CD4-positive, CD25-positive, alpha-beta regulatory T cell (primary cell): ENCODE measurements at regions not wholly inside any gene's neighbourhood (a gene's known extent, or its start where the extent isn't known, plus 50 kb on each side); places are given as distances from the start of the nearest gene placed in this dataset.
"Not testable (repeated sequence)": the region's sequence is repeated elsewhere in the genome, so short reads cannot be mapped to it uniquely, and the experiment has no call there.

Source experiments
- ATAC-seq, 2 donors: fragments of 150-1000 bp; cut with Tn5 transposase; one replicate each; pipeline ENCODE4 v1.10.0; 2021; ENCODE audit warnings: low read depth in 2 of 2, moderate number of reproducible peaks in 2 of 2, moderate library complexity in 1 of 2
- DNase-seq, 3 donors: peaks; one replicate each; pipeline versions ENCODE4 v3.0.0 to v3.0.0-alpha.2; 2012 to 2022; ENCODE audit warnings: mixed read lengths in 1 of 3
- H3K27ac ChIP-seq: one replicate; pipeline ENCODE4 v1.7.0; 2013; ENCODE audit warnings: mild to moderate bottlenecking, low read length; ENCODE audit not compliant: insufficient read depth, poor library complexity, severe bottlenecking
- H3K27me3 ChIP-seq: one replicate; pipeline ENCODE4 v1.7.0; 2013; ENCODE audit warnings: low read length; ENCODE audit not compliant: control insufficient read depth, insufficient read depth
- H3K36me3 ChIP-seq: one replicate; pipeline ENCODE4 v1.7.0; 2013; ENCODE audit warnings: mild to moderate bottlenecking, low read length, moderate library complexity; ENCODE audit not compliant: control insufficient read depth, insufficient read depth
- H3K4me1 ChIP-seq: 2 replicates; pipeline ENCODE4 v1.7.0; 2013; ENCODE audit warnings: mild to moderate bottlenecking, low read length; ENCODE audit not compliant: insufficient read depth, control insufficient read depth, poor library complexity, severe bottlenecking
- H3K4me3 ChIP-seq: one replicate; pipeline ENCODE4 v1.7.0; 2013; ENCODE audit warnings: low read depth, mild to moderate bottlenecking, low read length, moderate library complexity
- H3K9me3 ChIP-seq, 2 experiments: 1 replicate in 1 of 2; 2 replicates in 1 of 2; pipeline ENCODE4 v1.7.0; 2013; ENCODE audit warnings: low read length in 2 of 2, mild to moderate bottlenecking in 1 of 2, moderate library complexity in 1 of 2; ENCODE audit not compliant: control insufficient read depth in 2 of 2
- H3K27ac Mint-ChIP-seq, 3 donors: one replicate each; pipeline ENCODE4 v1.8.0; 2020 to 2022; ENCODE audit warnings: mild to moderate bottlenecking in 3 of 3, mixed read lengths in 3 of 3, moderate library complexity in 2 of 3
- H3K27me3 Mint-ChIP-seq: one replicate; pipeline ENCODE4 v1.8.0; 2022; ENCODE audit warnings: mild to moderate bottlenecking, mixed read lengths
- H3K36me3 Mint-ChIP-seq: one replicate; pipeline ENCODE4 v1.8.0; 2020; ENCODE audit warnings: mixed read lengths
- H3K4me1 Mint-ChIP-seq, 4 donors: one replicate each; pipeline ENCODE4 v1.8.0; 2020 to 2022; ENCODE audit warnings: mixed read lengths in 4 of 4, mild to moderate bottlenecking in 1 of 4
- H3K4me3 Mint-ChIP-seq, 4 donors: one replicate each; pipeline ENCODE4 v1.8.0; 2020 to 2022; ENCODE audit warnings: mild to moderate bottlenecking in 4 of 4, mixed read lengths in 4 of 4, moderate library complexity in 3 of 4
- H3K9me3 Mint-ChIP-seq, 7 donors: one replicate each; pipeline ENCODE4 v1.8.0; 2020 to 2022; ENCODE audit warnings: mixed read lengths in 7 of 7, mild to moderate bottlenecking in 3 of 7, moderate library complexity in 2 of 7

DNA sequence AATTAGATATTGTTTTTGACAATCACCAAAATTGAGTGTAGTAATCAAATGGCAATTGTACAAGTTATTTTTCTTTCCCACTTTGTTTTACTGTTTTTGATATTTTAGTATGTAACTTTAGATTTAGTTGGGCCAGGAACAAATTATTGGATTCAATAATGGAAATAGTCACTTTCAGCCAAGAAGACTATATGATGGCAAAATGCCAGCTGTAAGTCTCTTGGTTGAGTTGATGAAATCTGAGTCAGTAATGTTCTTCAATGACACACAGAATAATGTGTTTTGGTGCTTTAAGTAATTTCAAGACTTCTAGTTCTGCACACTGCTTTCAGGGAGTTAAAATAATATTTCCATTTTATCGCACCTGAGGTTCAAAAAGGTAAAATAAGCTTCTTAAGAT is 2022.0 kb upstream of the CELF4 start:
- ATAC-seq (no peak), DNase-seq (no peak)
- Mint-ChIP-seq H3K36me3 (no peaks in the 10 kb centered on the region), H3K27me3 (no peaks in the 10 kb centered on the region), H3K27ac (no peak overlapping the region), H3K9me3 (peaks cover 0 to 9% (median 6%) of the 10 kb centered on the region in 7 donors), H3K4me3 (no peak overlapping the region), H3K4me1 (no peaks in the 10 kb centered on the region)
- H3K27ac ChIP-seq = no peak overlapping the region
- no peaks in the 10 kb centered on the region for H3K27me3 ChIP-seq
- no peaks in the 10 kb centered on the region for H3K36me3 ChIP-seq
- no peak overlapping the region for H3K4me3 ChIP-seq
- no peaks in the 10 kb centered on the region for H3K4me1 ChIP-seq
- no peaks in the 10 kb centered on the region for H3K9me3 ChIP-seq

DNA sequence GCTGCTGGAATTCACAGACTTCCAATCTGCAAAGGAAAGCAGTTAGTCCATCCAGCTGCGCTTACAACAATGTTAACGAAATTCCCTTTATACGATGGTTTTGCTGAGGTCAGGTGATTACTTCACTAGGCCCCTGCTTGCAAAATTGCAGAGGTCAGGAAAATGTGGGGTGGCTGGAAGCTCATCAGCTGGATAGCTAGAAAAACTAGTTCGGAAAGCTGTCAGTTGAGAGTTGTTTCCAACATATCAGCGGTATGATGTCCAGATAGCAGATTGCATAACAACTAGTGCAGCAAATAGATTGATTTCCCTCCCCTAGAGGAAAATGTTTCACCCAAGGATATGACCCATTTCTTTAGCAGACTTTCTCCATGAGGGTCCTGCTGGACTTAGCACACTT is 2021.1 kb upstream of the CELF4 start:
- Mint-ChIP-seq H3K36me3 (no peaks in the 10 kb centered on the region), H3K27me3 (no peaks in the 10 kb centered on the region), H3K9me3 (peaks cover 0 to 10% (median 9%) of the 10 kb centered on the region in 7 donors), H3K4me3 (no peak overlapping the region), H3K27ac (no peak overlapping the region), H3K4me1 (no peaks in the 10 kb centered on the region)
- no peaks in the 10 kb centered on the region for H3K27me3 ChIP-seq
- H3K27ac ChIP-seq = no peak overlapping the region
- DNase-seq (no peak), ATAC-seq (no peak)
- no peaks in the 10 kb centered on the region for H3K9me3 ChIP-seq
- no peaks in the 10 kb centered on the region for H3K36me3 ChIP-seq
- no peak overlapping the region for H3K4me3 ChIP-seq
- no peaks in the 10 kb centered on the region for H3K4me1 ChIP-seq

DNA sequence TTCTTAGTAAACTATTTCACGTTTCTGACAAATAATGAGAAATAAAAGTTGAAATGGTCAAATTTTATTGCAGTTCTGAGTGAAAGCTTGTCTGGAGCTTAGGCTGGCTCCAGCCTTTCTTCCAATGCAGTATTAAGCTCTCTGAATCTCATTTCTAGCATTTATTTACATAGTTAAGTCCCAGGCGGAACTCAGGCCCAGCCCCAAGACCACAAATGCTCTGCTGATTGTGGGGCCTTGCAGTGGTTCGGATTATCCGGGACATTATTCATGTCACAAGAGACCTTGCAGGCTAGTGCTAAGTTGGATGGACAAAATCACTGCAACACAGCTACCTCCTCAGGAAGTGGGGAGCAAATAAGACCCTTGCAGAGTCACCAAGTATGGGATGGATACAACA is 2009.3 kb upstream of the CELF4 start:
- Histone ChIP-seq H3K4me3 (no peak overlapping the region), H3K36me3 (no peaks in the 10 kb centered on the region), H3K27ac (no peak overlapping the region), H3K4me1 (no peaks in the 10 kb centered on the region), H3K9me3 (peaks cover 0 to 2% of the 10 kb centered on the region in 2 experiments), H3K27me3 (no peaks in the 10 kb centered on the region)
- Mint-ChIP-seq H3K4me3 (no peak overlapping the region), H3K27ac (no peak overlapping the region), H3K9me3 (peaks cover 0 to 3% (median 1%) of the 10 kb centered on the region in 7 donors), H3K36me3 (no peaks in the 10 kb centered on the region), H3K4me1 (no peaks in the 10 kb centered on the region), H3K27me3 (no peaks in the 10 kb centered on the region)
- DNase-seq (no peak), ATAC-seq (no peak)

DNA sequence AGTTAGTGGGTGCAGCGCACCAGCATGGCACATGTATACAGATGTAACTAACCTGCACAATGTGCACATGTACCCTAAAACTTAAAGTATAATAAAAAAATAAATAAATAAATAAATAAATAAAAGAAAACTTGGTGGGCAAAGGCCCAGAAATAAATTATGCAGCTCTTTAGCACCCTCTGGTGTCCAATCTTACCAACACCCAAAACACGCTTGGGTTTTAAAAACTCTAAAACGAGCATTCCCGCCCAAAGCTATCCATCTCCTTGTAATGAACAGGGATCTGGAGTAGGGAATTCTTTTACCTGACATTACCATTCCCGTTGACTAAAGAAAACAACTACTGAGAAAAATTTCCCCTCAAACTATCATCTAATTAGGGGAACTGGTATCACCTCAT is 2005.9 kb upstream of the CELF4 start:
- Histone ChIP-seq H3K4me1 (no peaks in the 10 kb centered on the region), H3K36me3 (no peaks in the 10 kb centered on the region), H3K4me3 (no peak overlapping the region), H3K27me3 (no peaks in the 10 kb centered on the region), H3K9me3 (no peaks in the 10 kb centered on the region), H3K27ac (no peak overlapping the region)
- DNase-seq = no peak
- Mint-ChIP-seq H3K9me3 (peaks cover 0 to 1% (median 0%) of the 10 kb centered on the region in 7 donors), H3K4me3 (no peak overlapping the region), H3K27me3 (no peaks in the 10 kb centered on the region), H3K4me1 (no peaks in the 10 kb centered on the region), H3K27ac (no peak overlapping the region), H3K36me3 (no peaks in the 10 kb centered on the region)
- no peak for ATAC-seq

DNA sequence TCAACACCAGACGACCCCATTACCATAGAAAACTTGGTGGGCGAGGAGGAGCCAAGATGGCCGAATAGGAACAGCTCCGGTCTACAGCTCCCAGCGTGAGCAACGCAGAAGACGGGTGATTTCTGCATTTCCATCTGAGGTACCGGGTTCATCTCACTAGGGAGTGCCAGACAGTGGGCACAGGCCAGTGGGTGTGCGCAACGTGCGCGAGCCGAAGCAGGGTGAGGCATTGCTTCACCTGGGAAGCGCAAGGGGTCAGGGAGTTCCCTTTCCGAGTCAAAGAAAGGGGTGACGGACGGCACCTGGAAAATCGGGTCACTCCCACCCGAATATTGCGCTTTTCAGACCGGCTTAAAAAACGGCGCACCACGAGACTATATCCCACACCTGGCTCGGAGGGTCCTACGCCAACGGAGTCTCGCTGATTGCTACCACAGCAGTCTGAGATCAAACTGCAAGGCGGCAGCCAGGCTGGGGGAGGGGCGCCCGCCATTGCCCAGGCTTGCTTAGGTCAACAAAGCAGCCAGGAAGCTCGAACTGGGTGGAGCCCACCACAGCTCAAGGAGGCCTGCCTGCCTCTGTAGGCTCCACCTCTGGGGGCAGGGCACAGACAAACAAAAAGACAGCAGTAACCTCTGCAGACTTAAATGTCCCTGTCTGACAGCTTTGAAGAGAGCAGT is 2000.1 kb upstream of the CELF4 start:
- H3K36me3 Mint-ChIP-seq, H3K27me3 Mint-ChIP-seq, H3K27me3 ChIP-seq, H3K36me3 ChIP-seq, H3K4me3 Mint-ChIP-seq, H3K9me3 ChIP-seq, DNase-seq, H3K27ac ChIP-seq, H3K4me1 Mint-ChIP-seq, H3K4me1 ChIP-seq, H3K27ac Mint-ChIP-seq, H3K4me3 ChIP-seq, ATAC-seq: not testable (repeated sequence)
- H3K9me3 Mint-ChIP-seq = peaks cover 0 to 12% (median 2%) of the 10 kb centered on the region in 7 donors

DNA sequence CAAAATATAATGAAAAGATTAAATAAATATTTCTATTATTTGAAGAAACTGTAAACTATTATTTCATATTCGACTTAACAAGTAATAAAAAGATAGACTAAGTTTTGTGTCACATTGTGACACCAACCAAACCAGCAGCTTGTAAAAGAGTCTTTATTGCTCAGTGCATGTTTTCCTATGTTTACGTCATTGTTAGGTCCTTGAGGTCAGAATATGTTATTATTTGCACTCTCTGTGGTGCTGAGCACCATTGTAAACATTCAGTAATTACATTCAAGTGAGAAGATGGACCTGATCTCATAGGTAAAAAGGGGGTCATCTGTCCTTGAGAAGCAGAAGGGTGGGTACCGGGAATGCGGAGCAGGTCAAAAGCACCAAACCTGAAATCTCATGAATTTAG is 1999.1 kb upstream of the CELF4 start:
- Histone ChIP-seq H3K4me3 (no peak overlapping the region), H3K36me3 (no peaks in the 10 kb centered on the region), H3K9me3 (peaks cover 0 to 2% of the 10 kb centered on the region in 2 experiments), H3K27me3 (no peaks in the 10 kb centered on the region), H3K4me1 (no peaks in the 10 kb centered on the region), H3K27ac (no peak overlapping the region)
- no peak for DNase-seq
- no peak for ATAC-seq
- Mint-ChIP-seq H3K27ac (no peak overlapping the region), H3K36me3 (no peaks in the 10 kb centered on the region), H3K27me3 (no peaks in the 10 kb centered on the region), H3K4me3 (no peak overlapping the region), H3K4me1 (no peaks in the 10 kb centered on the region), H3K9me3 (peaks cover 0 to 12% (median 3%) of the 10 kb centered on the region in 7 donors)

DNA sequence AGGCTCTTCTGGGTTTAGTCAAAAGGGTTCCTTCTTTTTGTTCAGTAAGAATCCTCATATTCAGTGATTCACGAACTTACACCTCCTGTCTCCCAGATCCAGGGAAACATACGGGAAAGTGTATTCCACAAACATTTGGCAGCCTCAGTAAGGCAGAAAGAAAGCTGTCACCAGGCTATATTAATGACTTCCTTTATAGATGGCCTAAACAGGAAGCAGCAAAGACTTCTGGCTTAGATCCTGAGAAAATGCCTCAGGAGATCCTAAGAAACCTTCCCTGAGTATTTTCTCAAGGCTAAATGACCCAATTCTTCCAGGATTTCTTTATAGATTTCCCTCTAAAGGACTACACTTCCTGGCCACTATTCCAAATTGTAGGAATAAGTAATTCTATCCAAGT is 1995.5 kb upstream of the CELF4 start:
- DNase-seq (no peak), ATAC-seq (no peak)
- H3K27ac ChIP-seq = no peak overlapping the region
- no peaks in the 10 kb centered on the region for H3K4me1 ChIP-seq
- Mint-ChIP-seq H3K4me3 (no peak overlapping the region), H3K4me1 (no peaks in the 10 kb centered on the region), H3K36me3 (no peaks in the 10 kb centered on the region), H3K27ac (no peak overlapping the region), H3K27me3 (no peaks in the 10 kb centered on the region), H3K9me3 (peaks cover 0 to 12% (median 4%) of the 10 kb centered on the region in 7 donors)
- no peaks in the 10 kb centered on the region for H3K27me3 ChIP-seq
- H3K4me3 ChIP-seq = no peak overlapping the region
- peaks cover 0 to 4% of the 10 kb centered on the region in 2 experiments for H3K9me3 ChIP-seq
- H3K36me3 ChIP-seq = no peaks in the 10 kb centered on the region

DNA sequence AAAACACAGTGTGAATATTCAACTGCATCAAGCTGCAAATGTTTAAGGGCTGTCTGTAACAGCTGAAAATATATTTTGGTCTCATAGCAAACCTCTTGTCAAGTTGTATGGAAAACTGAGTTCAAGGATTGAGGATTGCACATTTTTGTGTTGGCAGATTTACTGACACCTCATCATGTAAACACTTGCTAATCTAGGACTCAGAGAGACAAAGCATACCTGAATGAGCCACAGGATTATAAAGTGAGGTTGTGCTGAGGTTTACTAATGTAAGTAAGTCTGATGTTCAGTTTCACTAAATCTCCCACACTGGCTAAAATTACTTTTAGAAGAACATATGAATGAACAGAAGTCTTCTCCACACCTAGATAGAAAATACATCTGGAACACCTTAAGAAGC is 1993.1 kb upstream of the CELF4 start:
- Mint-ChIP-seq H3K4me3 (no peak overlapping the region), H3K36me3 (no peaks in the 10 kb centered on the region), H3K4me1 (no peaks in the 10 kb centered on the region), H3K27ac (no peak overlapping the region), H3K9me3 (peaks cover 0 to 7% (median 4%) of the 10 kb centered on the region in 7 donors), H3K27me3 (no peaks in the 10 kb centered on the region)
- ATAC-seq (no peak), DNase-seq (no peak)
- no peaks in the 10 kb centered on the region for H3K27me3 ChIP-seq
- peaks cover 0 to 4% of the 10 kb centered on the region in 2 experiments for H3K9me3 ChIP-seq
- H3K27ac ChIP-seq = no peak overlapping the region
- no peak overlapping the region for H3K4me3 ChIP-seq
- no peaks in the 10 kb centered on the region for H3K4me1 ChIP-seq
- no peaks in the 10 kb centered on the region for H3K36me3 ChIP-seq
